ENCODE measurements at regions not wholly inside any gene's neighbourhood (a gene's known extent, or its start where the extent isn't known, plus 50 kb on each side); places are given as distances from the start of the nearest gene placed in this dataset.

- TF ChIP-seq EZH2 (IDR thresholded peaks at IDR 0.05; ENCODE audit: borderline replicate concordance, insufficient read depth, low read depth, low read length, poor library complexity, severe bottlenecking): no peak
- TF ChIP-seq CTCF (IDR thresholded peaks at IDR 0.05): no peak
- H3K9me3 ChIP-seq (ENCODE audit: control extremely low read depth in 1 of 3, control insufficient read depth in 2 of 3, insufficient read depth in 1 of 3, low read length in 2 of 3): peaks cover 0 to 2% (median 0%) of the 10 kb centered on the region in 3 donors
- no peaks in the 10 kb centered on the region for H4K20me1 ChIP-seq (ENCODE audit: control insufficient read depth, insufficient read depth, low read length, poor library complexity, severe bottlenecking)
- H3K4me1 ChIP-seq (ENCODE audit: control insufficient read depth in 2 of 2, insufficient read depth in 2 of 2, low read length in 2 of 2): no peaks in the 10 kb centered on the region
- Mint-ChIP-seq H3K4me1 (no peaks in the 10 kb centered on the region), H3K27ac (no peak overlapping the region), H3K4me3 (no peak overlapping the region), H3K9me3 (ENCODE audit: insufficient read depth) (no peaks in the 10 kb centered on the region), H3K27me3 (no peaks in the 10 kb centered on the region)
- no peak overlapping the region for H3K4me2 ChIP-seq (replicated peaks; ENCODE audit: low read depth, low read length, poor library complexity, severe bottlenecking)
- no peak overlapping the region for H2AFZ ChIP-seq (ENCODE audit: insufficient read depth, low read depth, low read length, poor library complexity, severe bottlenecking)
- H3K9ac ChIP-seq (ENCODE audit: low read length): no peak overlapping the region
- POLR2A ChIA-PET: no interaction called here
- H3K4me3 ChIP-seq (ENCODE audit: control extremely low read depth in 1 of 5, extremely low read depth in 1 of 5, insufficient read depth in 1 of 5, low read depth in 2 of 5, low read length in 4 of 5): no peak overlapping the region
- intact Hi-C loops (cut with micrococcal nuclease): no loop called here
- H3K79me2 ChIP-seq (ENCODE audit: control insufficient read depth, insufficient read depth, low read length): no peaks in the 10 kb centered on the region
- no peaks in the 10 kb centered on the region for H3K27me3 ChIP-seq (replicated peaks in 1 of 4; ENCODE audit: control extremely low read depth in 1 of 4, control insufficient read depth in 3 of 4, insufficient read depth in 4 of 4, low read length in 3 of 4)
- no peak for ATAC-seq (ENCODE audit: low read depth)
- WGBS (ENCODE audit: insufficient coverage): no CpG with 5 or more reads among the region's 3 CpGs
- no peaks in the 10 kb centered on the region for H3K36me3 ChIP-seq (replicated peaks in 1 of 2; ENCODE audit: control extremely low read depth in 1 of 2, control insufficient read depth in 1 of 2, extremely low read depth in 1 of 2, insufficient read depth in 2 of 2, low read length in 1 of 2)
- no peak for DNase-seq
- no peak overlapping the region for H3K27ac ChIP-seq (ENCODE audit: low read length in 2 of 2)
- CTCF ChIA-PET: no interaction called here
Observed at GRCh38 chr20:12395353-12395752, 477.7 kb downstream of the BTBD3 start.

- H2AFZ ChIP-seq (ENCODE audit: insufficient read depth, low read depth, low read length, poor library complexity, severe bottlenecking): no peak overlapping the region
- no peak overlapping the region for H3K4me3 ChIP-seq (ENCODE audit: control extremely low read depth in 1 of 5, extremely low read depth in 1 of 5, insufficient read depth in 1 of 5, low read depth in 2 of 5, low read length in 4 of 5)
- no peaks in the 10 kb centered on the region for H4K20me1 ChIP-seq (ENCODE audit: control insufficient read depth, insufficient read depth, low read length, poor library complexity, severe bottlenecking)
- H3K4me3 Mint-ChIP-seq: no peak overlapping the region
- no peak for ATAC-seq (ENCODE audit: low read depth)
- POLR2A ChIA-PET: no interaction called here
- CTCF ChIA-PET: no interaction called here
- no peak for DNase-seq
- H3K4me1 ChIP-seq (ENCODE audit: control insufficient read depth in 2 of 2, insufficient read depth in 2 of 2, low read length in 2 of 2): no peaks in the 10 kb centered on the region
- no peaks in the 10 kb centered on the region for H3K27me3 ChIP-seq (replicated peaks in 1 of 4; ENCODE audit: control extremely low read depth in 1 of 4, control insufficient read depth in 3 of 4, insufficient read depth in 4 of 4, low read length in 3 of 4)
- H3K9ac ChIP-seq (ENCODE audit: low read length): no peak overlapping the region
- H3K79me2 ChIP-seq (ENCODE audit: control insufficient read depth, insufficient read depth, low read length): no peaks in the 10 kb centered on the region
- no peak overlapping the region for H3K27ac Mint-ChIP-seq
- H3K4me1 Mint-ChIP-seq: no peaks in the 10 kb centered on the region
- 83% methylated on average over 1 of the region's 2 CpGs for WGBS (ENCODE audit: insufficient coverage)
- no peak overlapping the region for H3K4me2 ChIP-seq (replicated peaks; ENCODE audit: low read depth, low read length, poor library complexity, severe bottlenecking)
- TF ChIP-seq EZH2 (IDR thresholded peaks at IDR 0.05; ENCODE audit: borderline replicate concordance, insufficient read depth, low read depth, low read length, poor library complexity, severe bottlenecking) (no peak), CTCF (IDR thresholded peaks at IDR 0.05) (no peak)
- H3K9me3 Mint-ChIP-seq (ENCODE audit: insufficient read depth): no peaks in the 10 kb centered on the region
- no peak overlapping the region for H3K27ac ChIP-seq (ENCODE audit: low read length in 2 of 2)
- intact Hi-C loops (cut with micrococcal nuclease): no loop called here
- peaks cover 0 to 2% (median 0%) of the 10 kb centered on the region in 3 donors for H3K9me3 ChIP-seq (ENCODE audit: control extremely low read depth in 1 of 3, control insufficient read depth in 2 of 3, insufficient read depth in 1 of 3, low read length in 2 of 3)
- no peaks in the 10 kb centered on the region for H3K36me3 ChIP-seq (replicated peaks in 1 of 2; ENCODE audit: control extremely low read depth in 1 of 2, control insufficient read depth in 1 of 2, extremely low read depth in 1 of 2, insufficient read depth in 2 of 2, low read length in 1 of 2)
- no peaks in the 10 kb centered on the region for H3K27me3 Mint-ChIP-seq
Observed at GRCh38 chr20:12395760-12396159, 478.1 kb downstream of the BTBD3 start.

All from B cell (primary cell).